ENCODE measurements at regions not wholly inside any gene's neighbourhood (a gene's known extent, or its start where the extent isn't known, plus 50 kb on each side); places are given as distances from the start of the nearest gene placed in this dataset.

DNA sequence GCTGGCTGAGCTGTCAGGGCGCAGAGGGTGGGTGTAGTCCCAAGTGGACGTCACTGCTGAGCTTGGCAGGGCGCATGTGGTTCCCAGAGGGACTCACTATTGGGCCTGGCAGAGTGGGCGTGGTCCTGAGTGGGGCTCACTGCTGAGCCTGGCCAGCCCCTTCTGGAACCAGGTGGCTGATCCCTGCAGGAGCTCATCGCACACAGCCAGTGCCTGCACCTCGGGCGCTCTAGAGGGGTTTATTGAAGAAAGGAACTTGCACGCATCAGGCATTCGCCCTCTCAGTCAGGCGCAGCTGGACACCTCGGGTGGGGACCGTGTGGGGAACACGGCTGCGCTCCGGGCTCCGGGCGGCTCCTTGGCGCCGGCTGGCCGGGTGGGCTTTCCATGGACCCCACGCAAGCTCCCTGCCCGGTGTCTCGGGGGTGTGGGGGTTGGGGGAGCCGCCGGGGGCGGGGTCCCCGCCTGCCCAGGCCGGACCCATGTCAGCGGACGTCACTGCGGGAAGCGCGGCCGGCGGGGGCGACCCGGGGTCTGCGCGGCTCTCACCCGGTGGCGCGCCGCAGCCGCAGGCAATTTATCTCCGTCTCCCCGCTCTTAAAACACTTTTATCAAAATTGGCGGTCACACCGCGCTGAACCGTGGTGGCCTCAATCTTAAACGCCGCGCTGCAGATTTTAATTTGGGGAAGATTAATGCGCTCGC lies 65.4 kb upstream of the NKX1-1 start:
- no peak overlapping the region for H3K9ac ChIP-seq (ENCODE audit: insufficient read depth in 1 of 2, low read length in 2 of 2)
- H3K27me3 ChIP-seq (ENCODE audit: control insufficient read depth in 3 of 3, insufficient read depth in 3 of 3, low read length in 2 of 3), result peaks cover 9 to 36% (median 16%) of the 10 kb centered on the region in 3 donors
- no peak overlapping the region for H3K4me3 ChIP-seq
- DNase-seq, result no peak
- TF ChIP-seq, protein P1, sequence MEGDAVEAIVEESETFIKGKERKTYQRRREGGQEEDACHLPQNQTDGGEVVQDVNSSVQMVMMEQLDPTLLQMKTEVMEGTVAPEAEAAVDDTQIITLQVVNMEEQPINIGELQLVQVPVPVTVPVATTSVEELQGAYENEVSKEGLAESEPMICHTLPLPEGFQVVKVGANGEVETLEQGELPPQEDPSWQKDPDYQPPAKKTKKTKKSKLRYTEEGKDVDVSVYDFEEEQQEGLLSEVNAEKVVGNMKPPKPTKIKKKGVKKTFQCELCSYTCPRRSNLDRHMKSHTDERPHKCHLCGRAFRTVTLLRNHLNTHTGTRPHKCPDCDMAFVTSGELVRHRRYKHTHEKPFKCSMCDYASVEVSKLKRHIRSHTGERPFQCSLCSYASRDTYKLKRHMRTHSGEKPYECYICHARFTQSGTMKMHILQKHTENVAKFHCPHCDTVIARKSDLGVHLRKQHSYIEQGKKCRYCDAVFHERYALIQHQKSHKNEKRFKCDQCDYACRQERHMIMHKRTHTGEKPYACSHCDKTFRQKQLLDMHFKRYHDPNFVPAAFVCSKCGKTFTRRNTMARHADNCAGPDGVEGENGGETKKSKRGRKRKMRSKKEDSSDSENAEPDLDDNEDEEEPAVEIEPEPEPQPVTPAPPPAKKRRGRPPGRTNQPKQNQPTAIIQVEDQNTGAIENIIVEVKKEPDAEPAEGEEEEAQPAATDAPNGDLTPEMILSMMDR (IDR thresholded peaks at IDR 0.05; ENCODE audit: control extremely low read depth, extremely low read depth), result no peak
- no peak overlapping the region for H3K27ac ChIP-seq (ENCODE audit: low read depth in 1 of 2, low read length in 1 of 2)
- H3K36me3 ChIP-seq (ENCODE audit: control insufficient read depth in 4 of 4, insufficient read depth in 4 of 4, low read length in 4 of 4), result no peaks in the 10 kb centered on the region
- WGBS, 2 donors, result 13 to 20% methylated on average over 50 to 55 of the region's 55 CpGs
- peaks cover 0 to 6% (median 0%) of the 10 kb centered on the region in 4 donors for H3K9me3 ChIP-seq (ENCODE audit: control insufficient read depth in 4 of 4, insufficient read depth in 3 of 4, low read length in 3 of 4)
- H3K4me1 ChIP-seq (ENCODE audit: control insufficient read depth in 5 of 5, insufficient read depth in 5 of 5, low read length in 5 of 5), result no peaks in the 10 kb centered on the region
- ATAC-seq (ENCODE audit: insufficient read depth, low FRiP score), result no peak

DNA sequence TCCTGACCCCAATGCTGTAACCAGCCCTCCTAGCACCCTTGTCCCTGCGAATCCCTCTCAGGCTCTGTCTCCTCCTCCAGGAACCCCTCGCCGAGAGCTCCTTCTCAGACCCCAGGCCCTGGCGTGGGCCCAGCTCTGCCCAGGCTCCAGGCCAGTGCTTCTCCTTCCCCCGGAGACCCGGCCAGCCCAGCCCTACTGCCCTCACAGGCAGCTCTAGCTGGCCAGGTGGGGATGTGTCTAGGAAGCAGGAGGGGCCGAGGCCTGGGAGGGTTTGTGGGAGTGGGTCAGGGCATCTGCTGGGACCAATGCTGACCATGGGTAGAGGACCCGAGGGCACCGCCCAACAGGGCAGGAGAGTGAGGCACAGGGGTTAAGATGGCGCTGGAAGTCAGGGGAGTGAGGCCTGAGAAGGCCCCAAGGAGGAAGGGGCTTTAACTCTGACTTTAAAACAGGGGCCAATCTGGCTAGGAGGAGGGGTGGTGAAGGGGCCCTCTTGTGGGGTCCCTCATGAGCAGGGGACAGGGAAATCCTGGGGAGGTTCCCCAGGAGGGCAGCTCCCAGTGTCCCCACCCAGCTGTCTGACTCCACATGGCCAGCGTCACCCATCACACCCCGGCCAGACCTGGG lies 64.7 kb upstream of the NKX1-1 start:
- Histone ChIP-seq H3K27me3 (ENCODE audit: control insufficient read depth in 3 of 3, insufficient read depth in 3 of 3, low read length in 2 of 3) (peaks cover 9 to 36% (median 16%) of the 10 kb centered on the region in 3 donors), H3K4me3 (no peak overlapping the region), H3K27ac (ENCODE audit: low read depth in 1 of 2, low read length in 1 of 2) (no peak overlapping the region), H3K9me3 (ENCODE audit: control insufficient read depth in 4 of 4, insufficient read depth in 3 of 4, low read length in 3 of 4) (peaks cover 0 to 6% (median 0%) of the 10 kb centered on the region in 4 donors), H3K9ac (ENCODE audit: insufficient read depth in 1 of 2, low read length in 2 of 2) (no peak overlapping the region), H3K36me3 (ENCODE audit: control insufficient read depth in 4 of 4, insufficient read depth in 4 of 4, low read length in 4 of 4) (no peaks in the 10 kb centered on the region), H3K4me1 (ENCODE audit: control insufficient read depth in 5 of 5, insufficient read depth in 5 of 5, low read length in 5 of 5) (no peaks in the 10 kb centered on the region)
- WGBS, 2 donors, result 75 to 84% methylated on average over 12 of the region's 12 CpGs
- ATAC-seq (ENCODE audit: insufficient read depth, low FRiP score) (no peak), DNase-seq (no peak)
- TF ChIP-seq, protein P1 (IDR thresholded peaks at IDR 0.05; ENCODE audit: control extremely low read depth, extremely low read depth), result no peak

DNA sequence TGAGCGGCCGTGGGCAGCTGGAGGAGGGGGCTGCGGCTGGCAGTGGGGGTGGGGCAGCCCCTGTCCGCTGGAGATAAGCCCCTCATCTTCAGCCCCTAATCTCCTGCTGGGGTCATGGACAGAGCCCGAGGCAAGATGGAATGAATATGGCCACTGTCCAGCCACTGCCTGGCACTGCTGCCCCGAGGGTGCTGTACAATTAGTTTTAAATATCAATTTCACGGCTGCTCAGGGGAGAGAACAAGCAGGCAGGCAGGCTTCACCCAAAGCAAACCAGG lies 64.1 kb upstream of the NKX1-1 start:
- TF ChIP-seq, protein P1 (IDR thresholded peaks at IDR 0.05; ENCODE audit: control extremely low read depth, extremely low read depth), result no peak
- no peak overlapping the region for H3K9ac ChIP-seq (ENCODE audit: insufficient read depth in 1 of 2, low read length in 2 of 2)
- ATAC-seq (ENCODE audit: insufficient read depth, low FRiP score) (no peak), DNase-seq (no peak)
- no peak overlapping the region for H3K4me3 ChIP-seq
- no peaks in the 10 kb centered on the region for H3K4me1 ChIP-seq (ENCODE audit: control insufficient read depth in 5 of 5, insufficient read depth in 5 of 5, low read length in 5 of 5)
- 49 to 59% methylated on average over 7 of the region's 7 CpGs for WGBS, 2 donors
- H3K9me3 ChIP-seq (ENCODE audit: control insufficient read depth in 4 of 4, insufficient read depth in 3 of 4, low read length in 3 of 4), result peaks cover 0 to 6% (median 0%) of the 10 kb centered on the region in 4 donors
- peaks cover 9 to 33% (median 16%) of the 10 kb centered on the region in 3 donors for H3K27me3 ChIP-seq (ENCODE audit: control insufficient read depth in 3 of 3, insufficient read depth in 3 of 3, low read length in 2 of 3)
- H3K27ac ChIP-seq (ENCODE audit: low read depth in 1 of 2, low read length in 1 of 2), result no peak overlapping the region
- H3K36me3 ChIP-seq (ENCODE audit: control insufficient read depth in 4 of 4, insufficient read depth in 4 of 4, low read length in 4 of 4), result no peaks in the 10 kb centered on the region
